Uterus (tissue), 3 donors: ENCODE measurements at regions not wholly inside any gene's neighbourhood (a gene's known extent, or its start where the extent isn't known, plus 50 kb on each side); places are given as distances from the start of the nearest gene placed in this dataset.

ENCODE experiments used
- DNase-seq, 2 donors: peaks; one replicate each; pipeline ENCODE4 v3.0.0-alpha.2; 2019 to 2020
- H3K27ac ChIP-seq, 2 donors: fragments of 200-600 bp; sonication (generic); 1 replicate in 1 of 2; 2 replicates in 1 of 2; pipeline ENCODE4 v1.5.1; 2016 to 2018
- H3K27me3 ChIP-seq, 2 donors: fragments of 200-600 bp; sonication (generic); one replicate each; pipeline ENCODE4 v1.5.1; 2018 to 2019; ENCODE audit warnings: control low read depth in 1 of 2
- H3K36me3 ChIP-seq, 2 donors: fragments of 200-600 bp; sonication (generic); one replicate each; pipeline ENCODE4 v1.5.1; 2019; ENCODE audit warnings: control low read depth in 1 of 2
- H3K4me1 ChIP-seq, 2 donors: fragments of 200-600 bp; sonication (generic); one replicate each; pipeline ENCODE4 v1.5.1; 2018 to 2019; ENCODE audit warnings: control low read depth in 1 of 2
- H3K4me3 ChIP-seq, 2 donors: fragments of 200-600 bp; sonication (generic); 1 replicate in 1 of 2; 2 replicates in 1 of 2; pipeline ENCODE4 v1.5.1; 2018 to 2019; ENCODE audit warnings: mild to moderate bottlenecking in 1 of 2
- H3K9me3 ChIP-seq, 2 donors: fragments of 200-600 bp; sonication (generic); one replicate each; pipeline ENCODE4 v1.5.1; 2019; ENCODE audit warnings: control low read depth in 1 of 2
- POLR2A ChIP-seq, 2 donors: fragments of 450-650 bp; IDR thresholded peaks; one replicate each; pipeline ENCODE4 v1.6.1; 2016; ENCODE audit warnings: antibody characterized with exemption in 2 of 2, mild to moderate bottlenecking in 1 of 2, moderate library complexity in 1 of 2
- intact Hi-C: fragments of 100-400 bp; cut with DNase I; formaldehyde crosslinking; loops from one replicate; pipeline ENCODE4 v1.15.1; 2023; ENCODE audit warnings: low total_unique reads
- TF ChIP-seq, protein P1 (sequence below), 4 experiments: fragments of 200-600 bp in 2 of 4; fragments of 450-650 bp in 2 of 4; sonication (generic) in 2 of 4; IDR thresholded peaks; one replicate each; pipeline ENCODE4 v1.5.1; 2016 to 2019; ENCODE audit warnings: antibody characterized with exemption in 4 of 4, mild to moderate bottlenecking in 2 of 4, moderate library complexity in 1 of 4
- donor health status: DM: yes; HTN: yes; CAD: no.

- intact Hi-C loops, result no loop called here
- no peak for DNase-seq
- no peak overlapping the region for H3K27ac ChIP-seq
- no peaks in the 10 kb centered on the region for H3K27me3 ChIP-seq
- no peak overlapping the region for H3K4me3 ChIP-seq
- TF ChIP-seq, protein P1, sequence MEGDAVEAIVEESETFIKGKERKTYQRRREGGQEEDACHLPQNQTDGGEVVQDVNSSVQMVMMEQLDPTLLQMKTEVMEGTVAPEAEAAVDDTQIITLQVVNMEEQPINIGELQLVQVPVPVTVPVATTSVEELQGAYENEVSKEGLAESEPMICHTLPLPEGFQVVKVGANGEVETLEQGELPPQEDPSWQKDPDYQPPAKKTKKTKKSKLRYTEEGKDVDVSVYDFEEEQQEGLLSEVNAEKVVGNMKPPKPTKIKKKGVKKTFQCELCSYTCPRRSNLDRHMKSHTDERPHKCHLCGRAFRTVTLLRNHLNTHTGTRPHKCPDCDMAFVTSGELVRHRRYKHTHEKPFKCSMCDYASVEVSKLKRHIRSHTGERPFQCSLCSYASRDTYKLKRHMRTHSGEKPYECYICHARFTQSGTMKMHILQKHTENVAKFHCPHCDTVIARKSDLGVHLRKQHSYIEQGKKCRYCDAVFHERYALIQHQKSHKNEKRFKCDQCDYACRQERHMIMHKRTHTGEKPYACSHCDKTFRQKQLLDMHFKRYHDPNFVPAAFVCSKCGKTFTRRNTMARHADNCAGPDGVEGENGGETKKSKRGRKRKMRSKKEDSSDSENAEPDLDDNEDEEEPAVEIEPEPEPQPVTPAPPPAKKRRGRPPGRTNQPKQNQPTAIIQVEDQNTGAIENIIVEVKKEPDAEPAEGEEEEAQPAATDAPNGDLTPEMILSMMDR (IDR thresholded peaks at IDR 0.05), result no peak
- TF ChIP-seq POLR2A (IDR thresholded peaks at IDR 0.05), result no peak
- no peaks in the 10 kb centered on the region for H3K9me3 ChIP-seq
- no peaks in the 10 kb centered on the region for H3K4me1 ChIP-seq
- H3K36me3 ChIP-seq, result no peaks in the 10 kb centered on the region
Measured at GRCh38 chr20:39170896-39171463, 208.8 kb downstream of the DHX35 start.

- DNase-seq, result no peak
- Histone ChIP-seq H3K4me3 (no peak overlapping the region), H3K4me1 (no peaks in the 10 kb centered on the region), H3K9me3 (no peaks in the 10 kb centered on the region), H3K36me3 (no peaks in the 10 kb centered on the region), H3K27me3 (no peaks in the 10 kb centered on the region), H3K27ac (no peak overlapping the region)
- intact Hi-C loops, result no loop called here
- TF ChIP-seq, protein P1 (IDR thresholded peaks at IDR 0.05), result no peak
- TF ChIP-seq POLR2A (IDR thresholded peaks at IDR 0.05), result no peak
Measured at GRCh38 chr20:39165099-39165498, 203.0 kb downstream of the DHX35 start.

DNA sequence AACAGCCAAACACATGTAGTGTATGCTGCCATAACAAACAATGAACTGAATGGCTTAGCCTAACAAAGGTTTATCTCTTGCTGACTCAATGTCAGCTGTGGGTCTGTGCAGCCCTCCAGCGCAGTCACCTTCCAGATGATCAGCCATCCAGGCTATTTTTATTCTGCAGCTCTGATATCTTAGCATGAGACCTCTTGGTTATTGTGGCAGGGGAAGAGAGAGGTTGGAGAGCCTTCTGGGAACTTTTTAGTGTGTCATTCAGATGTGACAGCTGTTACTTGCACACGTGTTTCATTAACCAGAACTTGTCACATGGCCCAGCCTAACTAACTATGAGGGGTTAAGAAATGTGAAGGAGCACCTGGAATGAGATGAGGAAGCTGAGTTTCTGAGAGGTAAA, 202.5 kb downstream of the DHX35 start:
- DNase-seq, result no peak
- Histone ChIP-seq H3K27ac (no peak overlapping the region), H3K36me3 (no peaks in the 10 kb centered on the region), H3K27me3 (no peaks in the 10 kb centered on the region), H3K4me3 (no peak overlapping the region), H3K9me3 (no peaks in the 10 kb centered on the region), H3K4me1 (no peaks in the 10 kb centered on the region)
- intact Hi-C loops, result no loop called here
- no peak for TF ChIP-seq POLR2A (IDR thresholded peaks at IDR 0.05)
- TF ChIP-seq, protein P1 (IDR thresholded peaks at IDR 0.05), result no peak

- DNase-seq, result no peak
- H3K9me3 ChIP-seq, result no peaks in the 10 kb centered on the region
- no peak for TF ChIP-seq POLR2A (IDR thresholded peaks at IDR 0.05)
- TF ChIP-seq, protein P1 (IDR thresholded peaks at IDR 0.05), result no peak
- intact Hi-C loops, result no loop called here
- H3K36me3 ChIP-seq, result no peaks in the 10 kb centered on the region
- H3K27ac ChIP-seq, result no peak overlapping the region
- H3K4me1 ChIP-seq, result no peaks in the 10 kb centered on the region
- H3K27me3 ChIP-seq, result no peaks in the 10 kb centered on the region
- no peak overlapping the region for H3K4me3 ChIP-seq
Measured at GRCh38 chr20:39163993-39164392, 201.8 kb downstream of the DHX35 start.

GRCh38 chr20:39161900-39162299, 199.8 kb downstream of the DHX35 start:
- Histone ChIP-seq H3K27me3 (no peaks in the 10 kb centered on the region), H3K4me1 (no peaks in the 10 kb centered on the region), H3K4me3 (no peak overlapping the region), H3K9me3 (no peaks in the 10 kb centered on the region), H3K27ac (no peak overlapping the region), H3K36me3 (no peaks in the 10 kb centered on the region)
- intact Hi-C loops, result no loop called here
- no peak for DNase-seq
- TF ChIP-seq POLR2A (IDR thresholded peaks at IDR 0.05), result no peak
- TF ChIP-seq, protein P1 (IDR thresholded peaks at IDR 0.05), result no peak
